ENCODE measurements at regions not wholly inside any gene's neighbourhood (a gene's known extent, or its start where the extent isn't known, plus 50 kb on each side); places are given as distances from the start of the nearest gene placed in this dataset.

DNA sequence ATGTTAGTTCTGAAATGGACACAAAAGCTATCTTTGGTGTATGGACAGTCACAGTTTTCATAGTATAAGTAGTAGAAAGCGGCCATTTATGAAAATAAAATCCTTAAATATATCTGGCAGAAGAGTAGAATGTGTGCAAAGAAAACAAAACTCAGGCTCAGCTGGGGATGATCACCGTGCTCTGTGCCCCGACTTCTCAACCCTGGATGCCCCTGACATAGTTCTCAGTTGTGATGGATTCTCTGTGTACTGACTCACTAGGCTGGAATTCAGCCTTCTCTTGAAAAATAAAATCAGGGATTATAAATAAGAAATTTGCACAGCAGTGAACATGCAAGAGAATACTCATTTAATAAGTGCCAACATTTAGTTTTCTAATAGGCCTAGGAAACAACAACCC, 925.1 kb upstream of the NR2F2 start:
- TF ChIP-seq POLR2AphosphoS5 (IDR thresholded peaks at IDR 0.05; ENCODE audit: low read depth, low read length) (no peak), POLR2A (IDR thresholded peaks at IDR 0.05; ENCODE audit: low read depth, low read length) (no peak), SPI1 (IDR thresholded peaks at IDR 0.05; ENCODE audit: low read depth, low read length) (no peak), TAF1 (IDR thresholded peaks at IDR 0.05; ENCODE audit: low read depth, low read length) (no peak)

Data from GM12891 (cell line).